Iris pigment epithelial cell (primary cell): ENCODE measurements at regions not wholly inside any gene's neighbourhood (a gene's known extent, or its start where the extent isn't known, plus 50 kb on each side); places are given as distances from the start of the nearest gene placed in this dataset.

Experiments used
- DNase-seq: peaks from one replicate; pipeline ENCODE4 v3.0.0-alpha.2; 2011; ENCODE audit warnings: low read depth

- peak; percentile 82 for DNase-seq
Measured at GRCh38 chr12:24759155-24759554, 189.7 kb downstream of the BCAT1 start.

DNA sequence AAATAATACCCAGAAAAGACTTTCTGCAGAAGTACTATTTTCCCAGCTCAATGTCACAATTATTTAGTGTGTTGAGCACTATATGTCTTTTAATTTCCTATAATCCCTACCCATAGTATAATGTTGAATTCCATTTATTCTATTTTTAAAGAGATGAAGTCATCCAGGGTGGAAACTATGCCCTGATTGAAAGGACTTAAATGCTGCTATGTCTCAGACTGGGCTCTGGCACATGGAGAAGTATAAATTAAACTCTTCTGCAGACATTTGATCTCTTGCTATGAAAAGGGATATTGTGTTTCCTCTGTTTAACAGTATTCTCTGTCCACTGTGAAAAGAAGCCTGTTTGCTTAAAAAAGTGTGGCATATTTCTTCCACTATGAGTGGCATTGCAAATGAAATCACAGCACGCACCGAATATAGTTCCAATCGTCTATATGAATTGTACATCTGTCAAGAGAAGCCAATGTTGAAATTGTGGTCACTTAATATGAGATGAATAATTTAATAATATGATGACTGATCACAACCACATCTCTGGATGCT, 192.3 kb downstream of the BCAT1 start:
- no peak for DNase-seq

GRCh38 chr12:24754690-24755638, 193.9 kb downstream of the BCAT1 start:
- peak; percentile 97 for DNase-seq

- no peak for DNase-seq
Measured at GRCh38 chr12:24752763-24753462, 196.0 kb downstream of the BCAT1 start.

- peak; percentile 67 for DNase-seq
Measured at GRCh38 chr12:24751181-24751580, 197.7 kb downstream of the BCAT1 start.

GRCh38 chr12:24750263-24750662, 198.6 kb downstream of the BCAT1 start:
- DNase-seq = no peak

DNA sequence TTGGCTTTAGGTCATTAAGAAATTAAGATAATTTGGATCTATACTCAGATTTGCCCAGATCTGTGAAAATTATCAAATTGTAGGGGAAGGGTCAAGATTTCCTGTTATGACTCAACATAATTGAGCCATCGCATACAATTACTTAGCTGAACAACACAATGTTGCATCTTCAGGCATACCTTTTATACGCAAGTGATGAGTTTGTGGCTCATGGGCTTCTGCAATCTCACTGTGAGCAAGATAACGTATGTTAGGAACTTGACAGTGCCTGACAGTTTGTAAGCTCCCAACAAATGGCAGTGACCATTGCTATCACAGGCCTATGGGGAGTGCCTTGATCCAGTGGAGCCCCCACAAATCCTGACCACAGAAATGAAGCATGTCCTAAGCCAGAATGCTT, 199.7 kb downstream of the BCAT1 start:
- DNase-seq = peak; percentile 62

DNA sequence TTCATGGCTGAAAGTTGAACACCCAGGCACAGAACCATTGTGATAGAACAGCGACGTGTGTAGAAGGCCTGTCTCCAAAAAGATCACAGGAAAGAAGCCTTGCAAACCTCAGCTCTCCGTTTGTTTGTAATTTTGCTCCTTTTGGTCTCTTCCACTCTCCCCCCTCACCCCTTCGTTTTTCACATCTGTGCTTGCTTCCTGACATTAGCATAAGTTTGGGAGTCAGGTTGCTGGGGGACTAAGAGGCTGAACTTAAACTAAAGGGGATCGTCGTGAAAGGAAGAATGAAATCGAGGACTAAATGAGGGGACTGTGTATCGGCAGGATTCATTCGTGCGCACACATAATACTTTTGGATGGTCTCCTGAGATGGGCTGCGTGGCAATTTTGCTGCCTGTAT, 200.6 kb downstream of the BCAT1 start:
- DNase-seq = no peak

DNA sequence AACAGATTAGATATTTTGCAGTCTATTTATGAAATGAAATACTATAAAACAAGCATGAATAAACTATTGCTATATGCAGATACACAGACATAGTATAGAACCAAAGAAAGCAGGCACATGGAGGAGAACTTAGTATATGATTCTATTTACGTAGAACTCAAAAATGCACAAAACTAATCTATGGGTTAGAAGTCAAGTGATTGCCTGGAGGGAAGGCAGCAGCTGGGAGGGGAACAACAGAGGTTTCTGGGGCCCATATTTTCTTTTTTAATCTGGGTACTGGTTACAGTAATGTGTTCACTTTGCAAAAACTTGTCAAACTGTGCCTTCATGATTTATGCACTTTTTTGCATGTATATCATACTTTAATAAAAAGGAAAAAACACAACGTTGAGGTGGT, 202.0 kb downstream of the BCAT1 start:
- DNase-seq = no peak

DNA sequence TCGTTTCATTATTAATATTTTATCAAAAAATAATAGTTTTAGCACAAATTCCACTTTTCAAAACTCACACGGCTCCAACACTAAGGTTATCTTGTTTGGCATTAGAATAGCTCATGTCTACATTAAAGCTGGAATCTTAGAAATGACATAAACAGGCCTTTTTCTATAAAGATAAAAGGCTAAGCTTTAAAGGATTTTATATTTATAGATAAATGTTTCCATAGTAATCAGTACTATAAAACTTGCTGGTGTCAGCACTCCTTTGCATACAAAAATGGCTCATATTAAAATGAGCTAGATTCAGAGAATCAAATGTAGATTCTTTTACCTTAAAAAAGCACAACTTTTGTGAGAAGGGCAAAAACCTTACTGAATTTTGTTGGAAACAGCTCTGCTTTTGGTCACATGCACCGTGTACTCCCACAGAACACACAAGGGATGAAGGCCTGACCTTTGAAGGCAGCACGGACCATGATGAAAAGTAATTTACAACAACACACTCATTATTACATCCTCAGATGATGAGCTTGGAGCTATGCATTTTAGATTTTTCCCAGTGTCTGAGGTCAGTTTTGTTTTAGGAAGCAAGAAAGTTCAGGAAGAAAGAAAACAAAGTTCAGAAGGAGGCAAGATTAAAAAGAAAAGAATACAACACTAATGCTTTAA, 202.8 kb downstream of the BCAT1 start:
- DNase-seq = no peak

- DNase-seq = no peak
Measured at GRCh38 chr12:24743941-24744793, 204.7 kb downstream of the BCAT1 start.

DNA sequence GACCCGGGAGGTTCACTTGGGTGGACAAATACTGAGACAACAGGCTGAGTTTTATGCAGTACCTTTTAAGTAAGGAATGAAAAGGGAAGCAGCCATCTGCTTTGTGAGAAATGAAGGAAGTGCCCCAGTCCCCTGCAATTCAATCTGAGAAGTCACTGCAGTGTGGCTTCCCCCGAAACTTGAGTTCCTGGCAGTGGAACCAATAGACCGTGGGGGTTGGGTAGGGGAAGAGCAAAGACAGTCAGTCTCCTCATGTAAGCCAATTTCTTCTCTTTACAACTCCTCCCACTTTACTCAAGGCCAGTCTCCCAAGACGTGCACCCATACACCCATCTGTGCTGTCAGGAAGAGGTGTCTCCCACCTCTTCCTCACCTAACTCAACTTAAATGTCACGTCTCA, 206.5 kb downstream of the BCAT1 start:
- no peak for DNase-seq

- no peak for DNase-seq
Measured at GRCh38 chr12:24741216-24741615, 207.7 kb downstream of the BCAT1 start.

- peak; percentile 24 for DNase-seq
Measured at GRCh38 chr12:24739106-24739779, 209.7 kb downstream of the BCAT1 start.

GRCh38 chr12:24738441-24738840, 210.5 kb downstream of the BCAT1 start:
- DNase-seq = peak; percentile 63

DNA sequence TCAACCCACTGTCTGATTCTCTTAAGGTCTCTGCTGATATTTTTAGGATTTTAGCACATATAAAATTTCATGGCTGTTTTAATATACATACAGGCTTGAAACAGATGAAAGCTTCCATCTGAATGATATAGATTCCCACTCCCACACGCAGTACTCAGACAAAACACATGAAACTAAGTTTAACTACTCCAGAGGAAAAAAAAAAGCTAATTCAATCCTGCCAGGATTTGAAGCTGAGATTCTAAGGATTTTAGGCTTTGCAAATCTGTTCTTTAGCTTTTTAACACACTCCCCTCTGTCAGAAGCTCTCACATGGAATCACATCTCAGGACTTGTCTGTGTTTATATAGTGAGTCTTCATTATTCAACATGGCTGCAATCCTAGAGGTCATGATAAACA, 217.3 kb downstream of the BCAT1 start:
- no peak for DNase-seq

- DNase-seq = no peak
Measured at GRCh38 chr12:24730489-24730896, 218.4 kb downstream of the BCAT1 start.

DNA sequence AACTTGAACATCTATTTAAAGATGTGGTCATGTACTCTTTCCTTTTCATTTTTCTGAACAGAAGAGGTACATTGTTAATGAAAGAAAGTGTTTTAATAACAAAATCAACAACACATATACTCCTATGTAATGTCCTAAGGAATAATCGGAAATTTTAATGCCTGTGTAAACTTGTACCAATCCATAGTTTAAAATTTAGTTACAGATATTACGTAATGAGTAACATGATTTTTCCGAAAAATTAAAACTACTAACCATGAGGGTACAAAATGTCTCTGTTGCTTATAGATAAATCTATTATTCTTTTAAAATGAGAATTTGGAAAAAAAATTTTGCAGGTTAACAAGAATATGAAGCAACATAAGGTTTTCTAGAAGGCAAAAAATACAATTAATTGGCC, 220.1 kb downstream of the BCAT1 start:
- no peak for DNase-seq

DNA sequence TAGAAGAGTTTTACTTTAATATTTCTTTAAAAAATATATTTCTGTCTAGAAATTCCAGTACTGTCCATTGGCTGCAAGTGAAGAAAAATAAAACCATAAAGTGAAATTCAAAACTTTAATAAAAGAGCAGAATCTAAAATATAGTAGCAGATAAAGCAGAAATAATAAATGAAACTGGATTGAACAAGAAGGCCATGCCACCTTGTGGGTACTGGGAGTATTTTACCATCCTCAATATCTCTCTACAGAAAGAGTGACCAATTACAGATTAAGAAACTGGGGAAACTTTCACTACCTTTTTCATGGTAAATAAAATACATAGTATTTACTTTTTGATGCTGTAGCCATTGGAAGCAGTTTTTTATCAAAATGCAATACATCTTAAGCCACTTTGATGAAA, 220.5 kb downstream of the BCAT1 start:
- DNase-seq = peak; percentile 55

- DNase-seq = no peak
Measured at GRCh38 chr12:24725616-24726015, 223.3 kb downstream of the BCAT1 start.

DNA sequence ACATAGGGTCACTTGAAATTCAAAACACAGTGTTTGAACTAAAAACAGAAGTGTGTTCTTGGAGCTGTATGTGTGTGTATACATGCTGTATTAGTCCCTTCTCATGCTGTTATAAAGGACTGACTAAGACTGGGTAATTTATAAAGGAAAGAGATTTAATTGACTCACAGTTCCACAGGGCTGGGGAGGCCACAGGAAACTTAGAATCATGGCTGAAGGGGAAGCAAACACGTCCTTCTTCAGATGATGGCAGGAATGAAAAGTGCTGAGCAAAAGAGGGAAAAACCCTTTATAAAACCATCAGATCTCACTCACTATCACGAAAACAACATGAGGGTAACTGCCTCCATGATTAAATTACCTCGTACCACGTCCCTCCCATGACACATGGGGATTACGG, 224.1 kb downstream of the BCAT1 start:
- DNase-seq = no peak
